GM21367 (cell line): ENCODE measurements at regions not wholly inside any gene's neighbourhood (a gene's known extent, or its start where the extent isn't known, plus 50 kb on each side); places are given as distances from the start of the nearest gene placed in this dataset.

ENCODE experiments used
- ATAC-seq: cut with Tn5 transposase; IDR thresholded peaks from one replicate; pipeline ENCODE4 v1.9.1; 2021; ENCODE audit not compliant: unreplicated experiment

DNA sequence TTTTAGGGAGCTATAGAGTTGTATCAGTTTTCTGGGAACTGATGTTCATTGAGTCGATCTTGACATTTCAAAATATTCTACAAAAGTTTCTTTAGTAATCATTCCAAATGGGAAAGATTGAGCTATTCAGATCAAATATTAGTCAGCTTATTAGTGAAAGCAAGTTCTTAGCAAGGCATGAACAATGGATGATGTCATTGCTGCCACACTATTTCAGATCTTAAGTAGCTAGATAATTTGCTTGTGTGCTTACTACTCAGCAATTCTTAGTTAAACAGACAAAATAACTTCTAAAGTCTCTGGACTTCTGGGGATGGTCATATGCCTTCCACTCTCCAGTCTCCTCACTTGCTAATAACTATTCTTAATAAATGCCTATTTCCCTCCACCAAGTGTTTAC is 69.0 kb upstream of the CDH8 start:
- ATAC-seq = no peak

DNA sequence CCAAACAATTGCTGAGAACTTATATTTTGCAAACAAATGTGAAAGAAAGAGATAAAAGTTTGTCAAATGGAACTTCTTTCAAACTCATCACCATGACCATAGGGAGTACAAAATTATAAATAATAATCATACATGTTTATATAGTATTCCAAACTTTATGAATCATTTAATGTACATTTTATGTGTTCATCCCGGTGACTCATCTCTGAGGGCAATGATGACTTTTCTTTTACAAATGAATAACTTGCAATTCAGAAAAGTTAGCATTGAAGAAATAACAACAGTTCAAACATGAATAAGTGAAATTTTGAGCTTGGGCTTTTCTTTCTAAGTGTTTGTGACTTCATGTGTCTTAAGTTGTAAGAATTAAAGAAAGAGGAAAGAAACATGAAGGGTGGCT is 66.3 kb upstream of the CDH8 start:
- ATAC-seq = no peak

DNA sequence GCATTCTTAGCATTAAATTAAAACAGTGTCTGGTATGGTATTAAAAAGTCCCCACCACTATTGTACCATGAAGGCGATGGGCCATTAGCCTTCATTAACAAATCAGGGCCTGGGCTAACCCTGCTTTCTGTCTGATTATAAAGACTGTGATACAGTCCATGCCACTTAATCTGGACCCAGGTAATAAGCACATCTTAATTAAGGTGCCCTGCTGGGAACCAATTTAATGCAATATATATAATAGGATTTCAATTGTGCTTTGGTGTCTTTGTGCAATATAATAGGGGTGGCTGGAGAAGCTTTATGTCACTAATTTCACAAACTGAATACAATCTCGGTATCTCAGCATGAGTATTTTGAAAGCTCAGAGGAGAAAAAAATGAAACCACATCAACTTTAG is 64.4 kb upstream of the CDH8 start:
- ATAC-seq = no peak

DNA sequence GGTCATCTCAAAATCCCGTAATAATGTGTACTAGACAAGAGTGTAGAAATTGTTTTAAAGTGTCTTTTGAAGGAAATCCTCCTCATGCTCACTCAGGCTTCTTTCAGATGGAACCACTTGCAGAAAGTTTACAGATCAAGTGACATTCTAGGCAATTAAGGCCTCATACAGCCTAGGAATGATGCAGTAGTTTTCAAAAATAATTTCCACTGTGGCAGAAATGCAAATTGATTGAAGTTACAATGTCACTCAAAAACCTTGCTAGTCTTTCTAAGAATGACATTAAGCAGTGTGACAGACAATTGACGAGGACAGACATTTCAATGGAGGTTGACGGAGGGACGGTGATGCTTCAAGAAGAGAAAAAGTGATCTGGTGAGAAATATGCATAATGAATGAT is 53.5 kb upstream of the CDH8 start:
- ATAC-seq = no peak

DNA sequence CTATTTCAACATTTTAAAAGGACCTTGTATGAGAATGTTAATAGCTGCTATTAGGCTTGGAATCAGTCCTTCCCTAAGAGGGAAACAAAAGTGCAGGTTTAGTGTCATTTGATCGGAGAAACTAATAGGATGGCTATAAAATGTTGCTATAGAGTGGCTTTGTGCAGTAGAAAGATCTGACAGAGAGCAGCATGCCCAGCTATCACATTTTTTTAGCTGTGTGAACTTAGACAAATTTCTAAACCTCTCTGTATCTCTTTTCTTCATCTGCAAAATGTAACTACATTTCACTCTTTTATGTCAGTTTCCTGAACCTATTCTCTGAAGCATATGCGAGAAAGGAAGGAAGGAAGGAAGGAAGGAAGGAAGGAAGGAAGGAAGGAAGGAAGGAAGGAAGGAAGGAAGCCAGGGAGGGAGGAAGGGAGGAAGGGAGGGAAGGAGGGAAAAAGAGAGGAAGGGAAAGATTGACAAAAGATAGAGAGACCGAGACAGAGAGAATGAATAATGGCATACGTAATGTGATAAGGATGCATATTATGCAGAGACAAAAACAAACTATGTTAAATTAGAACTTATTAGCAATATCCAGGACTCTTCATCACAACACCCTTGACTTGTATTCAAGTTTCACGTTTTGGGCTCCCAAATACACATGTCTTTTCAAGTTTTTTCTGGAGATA is 52.6 kb upstream of the CDH8 start:
- ATAC-seq = no peak
